GM12875 (cell line): ENCODE measurements at regions not wholly inside any gene's neighbourhood (a gene's known extent, or its start where the extent isn't known, plus 50 kb on each side); places are given as distances from the start of the nearest gene placed in this dataset.
"Not testable (repeated sequence)": the region's sequence is repeated elsewhere in the genome, so short reads cannot be mapped to it uniquely, and the experiment has no call there.

Source experiments
- H3K4me3 ChIP-seq: one replicate; pipeline ENCODE4 v1.5.1; 2011; ENCODE audit warnings: low read depth, low read length, control low read depth
- CTCF ChIP-seq: IDR thresholded peaks from 2 replicates; pipeline ENCODE4 v1.5.1; 2011; ENCODE audit warnings: low read depth, mild to moderate bottlenecking, control low read depth, inconsistent platforms, low read length, moderate library complexity, borderline replicate concordance; ENCODE audit not compliant: insufficient read depth

DNA sequence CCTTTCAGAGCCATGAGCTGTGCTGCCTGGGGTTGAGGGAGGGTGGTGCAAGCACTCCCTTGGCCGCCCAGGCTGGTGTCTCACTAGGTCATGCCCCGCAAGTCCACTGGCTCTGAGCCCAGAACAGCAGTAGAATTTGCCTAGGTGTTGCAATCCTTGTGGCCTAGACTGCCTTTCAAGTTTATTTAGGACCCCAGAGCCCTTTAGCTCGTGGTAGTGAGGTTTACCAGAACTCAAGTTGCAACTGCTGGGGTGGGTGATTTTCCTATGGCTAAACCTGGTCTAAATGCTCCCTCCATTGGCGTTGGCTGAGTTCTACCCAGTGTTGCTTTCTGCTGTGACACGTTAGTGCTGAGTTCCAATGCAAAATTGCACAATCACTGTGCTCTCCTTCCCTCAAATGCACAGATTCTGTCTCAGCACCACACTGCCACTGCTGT lies 287.2 kb downstream of the BCAT1 start:
- H3K4me3 ChIP-seq = no peak overlapping the region
- no peak for TF ChIP-seq CTCF

- no peak for TF ChIP-seq CTCF
- no peak overlapping the region for H3K4me3 ChIP-seq
Measured at GRCh38 chr12:24659016-24659415, 289.9 kb downstream of the BCAT1 start.

DNA sequence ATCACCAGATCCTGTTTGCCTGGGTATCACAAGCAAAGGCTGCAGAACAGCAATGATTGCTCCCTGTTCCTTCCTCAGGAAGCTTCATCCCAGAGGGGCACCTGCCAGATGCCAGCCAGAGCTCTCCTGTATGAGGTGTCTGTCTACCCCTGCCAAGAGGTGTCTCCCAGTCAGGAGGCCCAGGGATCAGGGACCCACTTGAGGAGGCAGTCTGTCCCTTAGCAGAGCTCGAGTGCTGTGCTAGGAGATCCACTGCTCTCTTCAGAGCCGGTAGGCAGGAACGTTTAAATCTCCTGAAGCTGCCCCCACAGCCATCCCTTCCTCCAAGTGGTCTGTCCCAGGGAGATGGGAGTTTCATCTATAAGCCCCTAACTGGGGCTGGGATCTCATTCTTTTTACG lies 294.6 kb downstream of the BCAT1 start:
- not testable (repeated sequence) for H3K4me3 ChIP-seq

- no peak for TF ChIP-seq CTCF
- no peak overlapping the region for H3K4me3 ChIP-seq
Measured at GRCh38 chr12:24649634-24650033, 299.3 kb downstream of the BCAT1 start.

DNA sequence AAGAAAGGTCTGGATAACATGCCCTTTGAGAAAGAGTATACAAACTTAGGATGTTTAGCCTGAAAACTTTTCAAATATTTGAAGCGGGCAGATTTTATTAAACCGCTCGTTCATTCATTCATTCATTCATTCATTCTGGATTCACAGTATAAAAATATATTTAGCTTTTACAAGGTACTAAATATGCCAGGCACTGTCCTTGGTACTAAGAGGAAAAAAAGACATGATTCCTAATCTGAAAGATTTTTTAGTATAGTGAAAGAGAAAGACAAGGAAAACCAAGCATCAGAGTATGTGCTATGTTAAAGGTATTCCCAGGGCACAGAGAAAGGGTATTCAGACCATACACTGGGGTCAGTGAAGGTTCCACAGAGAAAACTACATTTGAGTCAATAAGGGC lies 299.7 kb downstream of the BCAT1 start:
- no peak overlapping the region for H3K4me3 ChIP-seq
- TF ChIP-seq CTCF = no peak

DNA sequence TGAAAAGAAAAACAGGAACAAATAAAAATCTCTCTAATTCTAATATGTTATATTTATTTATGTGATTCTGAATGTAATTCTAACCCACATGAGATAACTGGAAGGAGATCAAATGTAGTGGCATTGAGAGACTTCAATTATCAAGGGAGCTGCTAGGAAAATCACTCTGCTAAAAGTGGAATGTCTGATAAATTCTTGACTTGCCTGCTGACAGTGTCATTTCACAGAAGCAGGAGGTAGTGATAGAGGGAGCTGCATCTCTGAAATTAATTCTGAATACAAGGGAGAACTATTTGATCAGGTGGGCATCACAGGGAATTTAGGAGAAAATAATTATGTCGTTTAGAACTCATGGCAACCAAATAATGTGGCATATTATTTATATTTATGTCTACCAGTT lies 303.6 kb downstream of the BCAT1 start:
- TF ChIP-seq CTCF = no peak
- H3K4me3 ChIP-seq = no peak overlapping the region

GRCh38 chr12:24643120-24644119 lies 305.5 kb downstream of the BCAT1 start:
- no peak for TF ChIP-seq CTCF

GRCh38 chr12:24639641-24640040 lies 309.3 kb downstream of the BCAT1 start:
- no peak for TF ChIP-seq CTCF
- no peak overlapping the region for H3K4me3 ChIP-seq

More at GRCh38 chr12:24643120-24644119, 305.5 kb downstream of the BCAT1 start:
- H3K4me3 ChIP-seq = no peak overlapping the region
